ENCODE measurements at regions not wholly inside any gene's neighbourhood (a gene's known extent, or its start where the extent isn't known, plus 50 kb on each side); places are given as distances from the start of the nearest gene placed in this dataset.

DNA sequence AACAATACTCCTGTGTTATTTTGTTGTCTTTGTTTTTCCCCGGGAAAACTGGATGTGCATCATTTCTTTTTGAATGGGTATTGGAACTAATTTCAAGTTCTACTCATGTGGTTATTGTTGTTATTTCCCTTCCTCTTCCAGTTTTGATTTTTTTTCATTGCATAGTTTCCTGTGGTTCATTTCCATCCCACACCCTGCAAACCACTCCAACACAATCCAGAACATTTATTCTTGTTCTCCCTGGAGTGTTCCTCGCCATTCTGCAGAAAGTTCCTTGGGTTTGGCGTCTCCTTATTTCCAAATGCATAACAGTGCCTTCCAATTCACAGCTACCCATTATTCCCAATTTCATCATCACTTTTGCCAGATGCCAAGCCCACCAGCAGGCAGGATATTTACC lies 775.1 kb downstream of the TNS3 start:
- Histone ChIP-seq H2AK5ac (ENCODE audit: low read depth, low read length) (no peak overlapping the region), H3K27ac (ENCODE audit: insufficient read depth, low read length) (no peak overlapping the region), H3K4ac (ENCODE audit: low read depth, low read length) (no peak overlapping the region), H4K20me1 (ENCODE audit: insufficient read depth, low read length) (no peaks in the 10 kb centered on the region), H3K14ac (replicated peaks; ENCODE audit: low read depth, low read length) (no peak overlapping the region), H2BK20ac (ENCODE audit: low read depth, low read length) (no peak overlapping the region), H4K8ac (ENCODE audit: low read depth in 2 of 2, low read length in 2 of 2) (no peak overlapping the region), H3K9me1 (ENCODE audit: insufficient read depth, low read length) (peaks cover 6% of the 10 kb centered on the region), H3K27me3 (ENCODE audit: control insufficient read depth, insufficient read depth, low read length) (no peaks in the 10 kb centered on the region), H3K9ac (ENCODE audit: low read depth, low read length) (no peak overlapping the region), H3K56ac (ENCODE audit: extremely low read depth, insufficient read depth, low read length) (no peak overlapping the region), H3K23ac (ENCODE audit: low read depth, low read length) (no peak overlapping the region), H3K4me1 (ENCODE audit: control insufficient read depth, insufficient read depth, low read length) (peaks cover 4% of the 10 kb centered on the region), H2BK5ac (ENCODE audit: low read depth, low read length, poor library complexity, severe bottlenecking) (no peak overlapping the region), H2BK15ac (ENCODE audit: low read depth, low read length) (no peak overlapping the region), H2AFZ (replicated peaks; ENCODE audit: low read length, poor library complexity) (no peak overlapping the region), H4K91ac (ENCODE audit: insufficient read depth, low read depth, low read length) (no peak overlapping the region), H2AK9ac (replicated peaks; ENCODE audit: low read depth, low read length, poor library complexity) (no peak overlapping the region), H3K36me3 (ENCODE audit: control insufficient read depth, insufficient read depth, low read length) (no peaks in the 10 kb centered on the region), H3K9me3 (ENCODE audit: control insufficient read depth, insufficient read depth, low read length) (no peaks in the 10 kb centered on the region), H3K4me2 (ENCODE audit: low read depth, low read length) (no peak overlapping the region), H2BK120ac (ENCODE audit: low read depth, low read length) (no peak overlapping the region), H4K5ac (ENCODE audit: low read depth, low read length) (no peak overlapping the region), H3K79me1 (ENCODE audit: low read depth in 1 of 2, low read length in 2 of 2) (no peaks in the 10 kb centered on the region), H3K18ac (ENCODE audit: low read depth, low read length) (no peak overlapping the region), H3K4me3 (ENCODE audit: insufficient read depth, low read depth, low read length) (no peak overlapping the region)
- DNase-seq, result no peak
- TF ChIP-seq CEBPB (IDR thresholded peaks at IDR 0.05; ENCODE audit: low read depth, low read length) (no peak), ELK1 (IDR thresholded peaks at IDR 0.05; ENCODE audit: borderline replicate concordance, low read depth, low read length) (no peak), BHLHE40 (IDR thresholded peaks at IDR 0.05; ENCODE audit: low read depth, low read length) (no peak), NFE2L2 (IDR thresholded peaks at IDR 0.05; ENCODE audit: low read depth, low read length) (no peak), SMC3 (IDR thresholded peaks at IDR 0.05; ENCODE audit: low read depth, low read length) (no peak)
- dilution Hi-C loops (cut with HindIII; ENCODE audit: low sequenced_read_pairs, unreplicated experiment) (no loop called here), intact Hi-C loops (cut with micrococcal nuclease) (no loop called here), in situ Hi-C loops (cut with MboI; ENCODE audit: low sequenced_read_pairs) (no loop called here)
- WGBS, 2 experiments (ENCODE audit: extremely low coverage in 2 of 2, insufficient read length in 1 of 2), result no CpG with 5 or more reads among the region's 3 CpGs
- no peak for ATAC-seq (ENCODE audit: low read depth)
- POLR2A ChIA-PET (ENCODE audit: unreplicated experiment), result no interaction called here
- CTCF ChIA-PET, result no interaction called here
- no TSS peak for BruUV-seq (replicated peaks)

Data from IMR-90 (cell line).